H9 (cell line): ENCODE measurements at regions not wholly inside any gene's neighbourhood (a gene's known extent, or its start where the extent isn't known, plus 50 kb on each side); places are given as distances from the start of the nearest gene placed in this dataset.

Source experiments
- DNase-seq: peaks from one replicate; pipeline ENCODE4 v3.0.0-alpha.2; 2017
- H2AFZ ChIP-seq: one replicate; pipeline ENCODE4 v1.6.1; 2013; ENCODE audit warnings: mild to moderate bottlenecking, low read length, control low read depth, moderate library complexity
- H2AK5ac ChIP-seq: 2 replicates; pipeline ENCODE4 v1.6.1; 2013; ENCODE audit warnings: low read length, control low read depth, mixed read lengths; ENCODE audit not compliant: insufficient read length
- H2BK120ac ChIP-seq: one replicate; pipeline ENCODE4 v1.6.1; 2013; ENCODE audit warnings: low read depth, mild to moderate bottlenecking, low read length, control low read depth, inconsistent platforms; ENCODE audit not compliant: poor library complexity, severe bottlenecking
- H2BK12ac ChIP-seq: 2 replicates; pipeline ENCODE4 v1.6.1; 2013; ENCODE audit warnings: low read length, control low read depth, mixed read lengths, low read depth; ENCODE audit not compliant: insufficient read length
- H2BK15ac ChIP-seq: 2 replicates; pipeline ENCODE4 v1.6.1; 2013; ENCODE audit warnings: low read depth, low read length, control low read depth
- H2BK20ac ChIP-seq: one replicate; pipeline ENCODE4 v1.6.1; 2013; ENCODE audit warnings: low read depth, mild to moderate bottlenecking, low read length, control low read depth, inconsistent platforms; ENCODE audit not compliant: poor library complexity, severe bottlenecking
- H2BK5ac ChIP-seq: 2 replicates; pipeline ENCODE4 v1.6.1; 2013; ENCODE audit warnings: low read length, control low read depth, mixed read lengths; ENCODE audit not compliant: insufficient read length
- H3K14ac ChIP-seq: 2 replicates; pipeline ENCODE4 v1.6.1; 2013; ENCODE audit warnings: low read length, control low read depth; ENCODE audit not compliant: insufficient read depth
- H3K18ac ChIP-seq: 2 replicates; pipeline ENCODE4 v1.6.1; 2013; ENCODE audit warnings: low read depth, mild to moderate bottlenecking, mixed read lengths, low read length, control low read depth; ENCODE audit not compliant: insufficient read length
- H3K23ac ChIP-seq: 2 replicates; pipeline ENCODE4 v1.6.1; 2013; ENCODE audit warnings: low read length, control low read depth, mixed read lengths, low read depth; ENCODE audit not compliant: insufficient read length
- H3K23me2 ChIP-seq: 2 replicates; pipeline ENCODE4 v1.6.1; 2013; ENCODE audit warnings: low read depth, mild to moderate bottlenecking, mixed read lengths, low read length, control low read depth; ENCODE audit not compliant: insufficient read length, poor library complexity, severe bottlenecking
- H3K27ac ChIP-seq: 2 replicates; pipeline ENCODE4 v1.5.1; 2013; ENCODE audit warnings: low read length, control low read depth, mixed read lengths, low read depth; ENCODE audit not compliant: insufficient read length
- H3K27me3 ChIP-seq: 2 replicates; pipeline ENCODE4 v1.6.1; 2013; ENCODE audit warnings: low read length, control low read depth, inconsistent platforms; ENCODE audit not compliant: insufficient read depth
- H3K4ac ChIP-seq: 2 replicates; pipeline ENCODE4 v1.6.1; 2013; ENCODE audit warnings: low read depth, mild to moderate bottlenecking, control low read depth, inconsistent platforms, low read length, moderate library complexity
- H3K4me1 ChIP-seq: 2 replicates; pipeline ENCODE4 v1.6.1; 2013; ENCODE audit warnings: low read length, control low read depth, inconsistent platforms; ENCODE audit not compliant: insufficient read depth
- H3K4me2 ChIP-seq: 2 replicates; pipeline ENCODE4 v1.6.1; 2013; ENCODE audit warnings: low read length, control low read depth, mixed read lengths; ENCODE audit not compliant: insufficient read length, insufficient read depth
- H3K56ac ChIP-seq: 2 replicates; pipeline ENCODE4 v1.6.1; 2013; ENCODE audit warnings: low read depth, mild to moderate bottlenecking, mixed read lengths, low read length, control low read depth; ENCODE audit not compliant: insufficient read length
- H3K79me1 ChIP-seq: 2 replicates; pipeline ENCODE4 v1.6.1; 2013; ENCODE audit warnings: low read depth, mild to moderate bottlenecking, moderate library complexity, low read length, control low read depth, inconsistent platforms; ENCODE audit not compliant: insufficient read depth, poor library complexity, severe bottlenecking
- H3K79me2 ChIP-seq: 2 replicates; pipeline ENCODE4 v1.6.1; 2013; ENCODE audit warnings: low read length, control low read depth, inconsistent platforms; ENCODE audit not compliant: insufficient read depth
- H3K9ac ChIP-seq: 2 replicates; pipeline ENCODE4 v1.6.1; 2013; ENCODE audit warnings: low read length, control low read depth, mixed read lengths; ENCODE audit not compliant: insufficient read length; ENCODE audit errors: extremely low read depth
- H3K9me3 ChIP-seq: one replicate; pipeline ENCODE4 v1.6.1; 2013; ENCODE audit warnings: low read depth, low read length, inconsistent platforms; ENCODE audit not compliant: control insufficient read depth
- H3T11ph ChIP-seq: one replicate; pipeline ENCODE4 v1.6.1; 2013; ENCODE audit warnings: mild to moderate bottlenecking, low read length, control low read depth, inconsistent platforms
- H4K20me1 ChIP-seq: one replicate; pipeline ENCODE4 v1.6.1; 2013; ENCODE audit not compliant: control insufficient read depth, insufficient read length, insufficient read depth
- H4K5ac ChIP-seq: 2 replicates; pipeline ENCODE4 v1.6.1; 2013; ENCODE audit warnings: low read depth, mild to moderate bottlenecking, mixed read lengths, low read length, control low read depth; ENCODE audit not compliant: insufficient read length
- H4K8ac ChIP-seq: replicated peaks from 2 replicates; pipeline ENCODE4 v1.6.1; 2013; ENCODE audit warnings: low read length, control low read depth, mixed read lengths, low read depth; ENCODE audit not compliant: insufficient read length
- H4K91ac ChIP-seq: 2 replicates; pipeline ENCODE4 v1.6.1; 2013; ENCODE audit warnings: low read depth, mild to moderate bottlenecking, moderate library complexity, mixed read lengths, low read length, control low read depth; ENCODE audit not compliant: insufficient read length
- H3K27ac Mint-ChIP-seq, 3 experiments: 2 replicates in 2 of 3; 3 replicates in 1 of 3; pipeline ENCODE4 v1.8.0; 2020 to 2021; ENCODE audit warnings: mixed read lengths in 3 of 3, mild to moderate bottlenecking in 1 of 3, moderate library complexity in 1 of 3
- H3K27me3 Mint-ChIP-seq: 2 replicates; pipeline ENCODE4 v1.8.0; 2021; ENCODE audit warnings: low read depth, mild to moderate bottlenecking, moderate library complexity, mixed read lengths
- H3K36me3 Mint-ChIP-seq, 3 experiments: 2 replicates in 2 of 3; 3 replicates in 1 of 3; pipeline ENCODE4 v1.8.0; 2020 to 2021; ENCODE audit warnings: low read depth in 3 of 3, mixed read lengths in 3 of 3; ENCODE audit not compliant: insufficient read depth in 1 of 3
- H3K4me1 Mint-ChIP-seq, 2 experiments: 2 replicates each; pipeline ENCODE4 v1.8.0; 2020; ENCODE audit warnings: mixed read lengths in 2 of 2
- H3K4me3 Mint-ChIP-seq, 2 experiments: 2 replicates in 1 of 2; 3 replicates in 1 of 2; pipeline ENCODE4 v1.8.0; 2020 to 2021; ENCODE audit warnings: mild to moderate bottlenecking in 2 of 2, mixed read lengths in 2 of 2, moderate library complexity in 1 of 2
- H3K9me3 Mint-ChIP-seq, 2 experiments: 2 replicates in 1 of 2; 3 replicates in 1 of 2; pipeline ENCODE4 v1.8.0; 2020; ENCODE audit warnings: mild to moderate bottlenecking in 2 of 2, mixed read lengths in 2 of 2, moderate library complexity in 1 of 2
- CTCF ChIP-seq: fragments of 200-600 bp; sonication (generic); conservative IDR thresholded peaks from 3 replicates; pipeline ENCODE4 v1.8.0; 2021; ENCODE audit warnings: antibody characterized with exemption, mild to moderate bottlenecking
- WGBS: extraction: QIAGEN DNeasy Blood & Tissue Kit; methylation state at CpG from one replicate; pipeline ENCODE4 v1.1.7; 2013; ENCODE audit warnings: missing lambda C conversion rate, low lambda C conversion rate, mixed read lengths; ENCODE audit not compliant: insufficient read length; ENCODE audit errors: extremely low coverage; 5-methylcytosine and 5-hydroxymethylcytosine counted together

GRCh38 chr5:14956423-14957046 lies 85.0 kb upstream of the ANKH start:
- peak overlapping the region; percentile 31 to 76 (median 57); a peak in 4 of 7 replicates for H3K27ac Mint-ChIP-seq

More at GRCh38 chr5:14956423-14957046, 85.0 kb upstream of the ANKH start:
- H3K56ac ChIP-seq = no peak overlapping the region
- H2BK120ac ChIP-seq = no peak overlapping the region
- H3T11ph ChIP-seq = no peak overlapping the region
- H2BK15ac ChIP-seq = no peak overlapping the region
- H3K14ac ChIP-seq = no peak overlapping the region
- TF ChIP-seq CTCF = no peak
- no peak overlapping the region for H2BK5ac ChIP-seq
- no peak overlapping the region for H3K4ac ChIP-seq
- H4K91ac ChIP-seq = no peak overlapping the region
- peaks cover 3% of the 10 kb centered on the region; the same call in 1 of the 2 replicates for H3K27me3 Mint-ChIP-seq
- no peak overlapping the region for H3K4me2 ChIP-seq
- H3K36me3 Mint-ChIP-seq = no peaks in the 10 kb centered on the region; a peak in 2 of 7 replicates
- H4K8ac ChIP-seq = no peak overlapping the region
- H4K5ac ChIP-seq = no peak overlapping the region
- no peak overlapping the region for H2AFZ ChIP-seq
- H2BK20ac ChIP-seq = no peak overlapping the region
- no peak overlapping the region for H2AK5ac ChIP-seq
- no peak overlapping the region for H3K27ac ChIP-seq
- H3K4me3 Mint-ChIP-seq = peak overlapping the region in 1 of 2 experiments; percentile 52; a peak in 2 of 5 replicates
- no peaks in the 10 kb centered on the region for H3K27me3 ChIP-seq
- DNase-seq = no peak
- no CpG with 5 or more reads among the region's 6 CpGs for WGBS
- no peaks in the 10 kb centered on the region for H3K79me1 ChIP-seq
- no peak overlapping the region for H2BK12ac ChIP-seq
- H4K20me1 ChIP-seq = no peaks in the 10 kb centered on the region
- no peaks in the 10 kb centered on the region for H3K9me3 ChIP-seq
- no peak overlapping the region for H3K18ac ChIP-seq
- no peaks in the 10 kb centered on the region for H3K23me2 ChIP-seq
- H3K9ac ChIP-seq = no peak overlapping the region
- no peak overlapping the region for H3K23ac ChIP-seq
- H3K4me1 Mint-ChIP-seq = peaks cover 16% of the 10 kb centered on the region in 2 experiments
- no peaks in the 10 kb centered on the region for H3K79me2 ChIP-seq
- peaks cover 2% of the 10 kb centered on the region; the same call in 1 of the 2 replicates for H3K4me1 ChIP-seq
- no peaks in the 10 kb centered on the region; a peak in 2 of 5 replicates for H3K9me3 Mint-ChIP-seq
